Colon (tissue), 2 donors: ENCODE measurements at regions not wholly inside any gene's neighbourhood (a gene's known extent, or its start where the extent isn't known, plus 50 kb on each side); places are given as distances from the start of the nearest gene placed in this dataset.
"Not testable (repeated sequence)": the region's sequence is repeated elsewhere in the genome, so short reads cannot be mapped to it uniquely, and the experiment has no call there.

Experiments
- FAIRE-seq: peaks from 2 replicates; lab custom pipeline; 2012; peaks lifted over from hg19 to GRCh38; lab: Jason Lieb, UNC
- donor health status: control.
- donor health status: control.

DNA sequence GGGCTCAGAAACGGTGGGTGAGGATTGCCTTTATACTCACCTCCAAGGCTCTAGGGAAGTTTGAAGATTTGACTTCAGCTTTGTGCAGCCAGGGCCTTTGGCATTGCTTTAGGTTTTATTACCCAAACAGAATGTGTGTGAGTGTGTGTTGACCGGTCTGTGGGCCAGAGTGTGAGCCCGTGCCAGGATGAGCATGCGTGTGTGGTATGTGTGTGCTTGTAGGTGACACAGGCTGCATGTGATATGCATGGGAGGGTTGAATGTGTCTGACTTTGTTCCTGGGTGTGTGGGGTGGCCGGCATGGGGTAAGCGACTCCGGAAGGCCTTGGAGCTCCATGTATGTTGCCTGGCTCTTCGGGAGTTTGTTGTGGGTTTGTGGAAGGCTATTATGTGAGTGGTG, 160.5 kb downstream of the FOXD2 start:
- no peak for FAIRE-seq

DNA sequence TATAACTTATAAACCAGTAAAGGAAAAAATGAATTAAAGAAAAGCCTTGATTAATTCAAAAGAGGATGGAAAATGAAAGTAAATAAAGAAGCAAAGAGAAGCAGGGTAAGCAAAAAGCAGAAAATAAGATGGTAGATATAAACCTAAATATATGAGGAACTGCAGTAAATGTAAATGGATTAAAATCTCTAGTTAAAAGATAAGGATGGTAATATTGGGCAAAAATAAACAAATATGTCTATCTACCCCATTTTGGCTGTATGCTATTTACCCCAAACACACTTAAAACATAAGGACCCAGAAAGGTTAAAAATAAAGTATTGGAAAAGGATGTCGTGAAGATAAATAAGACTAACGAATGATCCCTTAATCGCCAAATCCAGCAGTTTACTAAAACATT, 161.9 kb downstream of the FOXD2 start:
- FAIRE-seq: no peak

DNA sequence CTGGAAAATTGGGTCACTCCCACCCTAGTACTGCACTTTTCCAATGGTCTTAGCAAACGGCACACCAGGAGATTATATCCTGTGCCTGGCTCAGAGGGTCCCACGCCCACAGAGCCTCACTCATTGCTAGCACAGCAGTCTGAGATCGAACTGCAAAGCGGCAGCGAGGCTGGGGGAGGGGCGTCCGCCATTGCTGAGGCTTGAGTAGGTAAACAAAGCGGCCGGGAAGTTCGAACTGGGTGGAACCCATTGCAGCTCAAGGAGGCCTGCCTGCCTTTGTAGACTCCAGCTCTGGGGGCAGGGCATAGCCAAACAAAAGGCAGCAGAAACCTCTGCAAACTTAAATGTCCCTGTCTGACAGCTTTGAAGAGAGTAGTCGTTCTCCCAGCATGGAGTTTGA, 164.6 kb downstream of the FOXD2 start:
- FAIRE-seq: not testable (repeated sequence)

DNA sequence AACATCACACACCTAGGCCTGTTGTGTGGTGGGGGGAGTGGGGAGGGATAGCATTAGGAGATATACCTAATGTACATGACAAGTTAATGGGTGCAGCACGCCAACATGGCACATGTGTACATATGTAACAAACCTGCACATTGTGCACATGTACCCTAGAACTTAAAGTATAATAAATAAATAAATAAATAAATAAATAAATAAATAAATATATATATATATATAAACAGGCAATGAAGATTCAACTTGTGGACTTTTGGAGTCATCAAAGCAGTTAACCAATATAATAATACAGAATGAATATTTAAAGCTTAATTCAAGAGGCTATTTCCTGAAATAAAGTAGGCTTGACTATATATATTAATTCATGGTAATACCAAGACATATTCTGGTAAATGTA, 167.0 kb downstream of the FOXD2 start:
- FAIRE-seq: not testable (repeated sequence)

DNA sequence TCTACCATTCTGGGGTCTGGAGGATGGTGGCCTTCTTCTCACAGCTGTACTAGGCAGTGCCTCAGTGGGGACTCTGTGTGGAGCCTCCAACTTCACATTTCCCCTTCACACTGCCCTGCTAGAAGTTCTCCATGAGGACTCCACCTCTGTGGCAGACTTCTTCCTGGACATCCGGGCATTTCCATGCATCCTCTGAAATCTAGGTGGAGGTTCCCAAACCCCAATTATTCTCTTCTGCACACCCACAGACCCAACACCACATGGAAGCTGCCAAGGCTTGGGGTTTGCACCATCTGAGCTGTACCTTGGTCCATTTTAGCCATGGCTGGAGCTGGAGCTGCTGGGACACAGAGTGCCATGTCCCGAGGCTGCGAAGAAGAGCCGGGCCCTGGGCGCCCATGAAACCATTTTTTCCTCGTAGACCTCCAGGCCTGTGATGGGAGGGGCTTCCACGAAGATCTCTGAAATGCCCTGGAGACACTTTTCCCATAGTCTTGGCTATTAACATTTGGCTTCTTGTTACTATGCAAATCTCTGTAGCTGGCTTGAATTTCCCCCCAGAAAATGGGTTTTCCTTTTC, 170.5 kb downstream of the FOXD2 start:
- FAIRE-seq: no peak

DNA sequence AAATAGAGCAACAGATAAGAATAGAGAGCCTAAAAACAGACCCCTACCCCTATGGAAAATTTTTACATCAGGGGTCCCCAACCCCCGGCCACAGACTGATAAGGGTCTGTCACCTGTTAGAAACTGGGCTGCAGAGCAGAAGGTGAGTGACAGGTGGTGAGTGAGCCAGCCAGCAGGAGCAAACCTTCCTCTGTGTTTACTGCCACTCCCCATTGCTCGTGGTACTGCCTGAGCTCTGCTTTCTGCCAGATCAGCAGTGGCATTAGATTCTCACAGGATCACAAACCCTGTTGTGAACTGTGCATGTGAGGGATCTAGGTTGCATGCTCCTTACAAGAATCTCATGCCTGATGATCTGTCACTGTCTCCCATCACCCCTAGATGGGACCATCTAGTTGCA, 174.1 kb downstream of the FOXD2 start:
- FAIRE-seq: no peak

DNA sequence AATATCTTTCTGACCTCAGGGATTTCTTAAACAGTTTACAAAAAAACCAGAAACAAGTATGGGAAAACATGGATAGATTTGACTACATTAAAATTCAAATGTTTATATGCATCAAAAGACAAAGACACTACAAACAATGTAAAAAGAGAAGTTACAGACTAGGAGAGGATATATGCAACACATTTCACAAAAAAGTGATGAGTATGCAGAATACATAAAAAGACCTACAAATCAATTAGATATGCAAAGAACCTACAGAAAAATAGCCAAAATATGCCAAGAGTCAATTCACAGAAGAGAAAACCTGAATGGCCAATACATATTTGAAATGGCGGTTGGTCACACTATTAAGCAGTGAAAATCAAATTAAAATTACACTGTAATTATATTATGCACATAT, 175.0 kb downstream of the FOXD2 start:
- no peak for FAIRE-seq

DNA sequence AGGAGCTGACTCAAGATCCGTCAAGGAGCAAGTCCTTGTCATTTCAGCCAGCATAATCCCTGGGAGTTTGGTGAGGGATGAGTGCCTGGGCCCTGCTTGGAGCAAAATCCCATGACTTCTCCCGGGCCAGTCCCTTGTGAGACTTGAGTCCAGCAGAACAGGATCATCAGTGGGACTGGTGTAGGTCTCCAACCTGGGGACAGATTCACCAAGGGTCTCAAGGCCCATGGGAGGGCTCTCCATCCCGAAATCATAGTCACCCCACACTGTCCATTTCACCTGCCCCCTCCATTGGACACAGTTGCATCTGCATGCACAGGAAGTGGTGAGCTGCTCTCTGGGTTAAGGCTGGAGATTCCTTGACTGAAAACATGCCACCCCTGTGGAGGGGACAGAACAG, 178.2 kb downstream of the FOXD2 start:
- FAIRE-seq: no peak

DNA sequence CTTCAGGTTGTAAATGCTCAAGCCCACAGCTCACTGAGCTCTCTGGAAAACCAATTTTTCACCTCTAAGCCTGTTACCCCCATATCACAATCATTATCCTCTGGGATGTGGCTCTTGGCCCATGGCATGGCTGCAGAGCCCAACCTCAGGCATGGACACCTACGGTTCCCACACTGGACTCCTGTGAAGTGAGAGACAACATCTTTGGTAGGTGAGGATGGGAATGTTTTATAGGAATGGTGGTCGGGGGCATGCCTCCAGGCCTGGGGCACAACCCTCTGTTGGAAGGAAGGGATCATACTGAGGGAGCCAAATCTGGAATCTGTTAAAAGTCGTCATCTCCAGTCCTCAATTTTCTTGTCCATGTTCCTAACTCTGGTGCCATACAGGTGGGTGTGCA, 179.1 kb downstream of the FOXD2 start:
- FAIRE-seq: no peak

DNA sequence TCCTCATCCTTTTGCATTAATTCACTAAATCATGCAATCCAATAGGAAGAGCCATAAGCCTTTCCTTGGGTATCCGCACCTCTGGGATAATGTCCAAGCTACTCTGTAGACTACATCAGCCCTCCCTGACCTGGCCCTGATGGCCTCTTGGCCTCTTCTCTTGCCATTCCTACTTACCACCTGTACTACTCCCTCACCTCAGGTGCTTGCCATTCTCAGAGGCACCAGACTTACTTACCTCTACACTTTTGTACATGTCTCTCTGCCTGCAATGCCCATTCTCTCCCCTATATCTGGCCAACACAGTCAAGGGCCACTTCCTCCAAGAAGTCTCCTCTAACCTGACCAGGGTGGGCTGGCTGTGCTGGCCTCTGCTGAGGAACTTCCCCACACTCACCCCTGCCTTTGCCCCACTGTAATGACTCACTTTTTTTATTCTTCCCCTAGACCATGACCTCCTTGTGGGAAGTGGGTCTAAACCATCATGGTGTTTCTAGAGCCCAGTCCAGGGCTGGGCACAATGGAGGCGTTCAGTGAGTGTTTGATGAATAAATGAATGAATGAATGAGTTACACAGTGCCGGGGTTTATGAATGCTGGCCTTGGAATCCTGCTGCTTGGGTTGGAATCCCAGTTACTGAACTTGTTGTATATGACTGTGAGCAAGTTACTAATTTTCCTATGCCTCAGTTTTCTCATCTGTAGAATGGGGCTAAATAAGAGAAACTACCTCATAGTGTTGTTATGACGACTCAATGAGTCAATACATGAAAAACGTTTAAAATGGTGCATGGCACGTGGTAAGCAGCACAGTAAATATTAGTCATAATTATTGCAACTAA, 179.8 kb downstream of the FOXD2 start:
- no peak for FAIRE-seq

DNA sequence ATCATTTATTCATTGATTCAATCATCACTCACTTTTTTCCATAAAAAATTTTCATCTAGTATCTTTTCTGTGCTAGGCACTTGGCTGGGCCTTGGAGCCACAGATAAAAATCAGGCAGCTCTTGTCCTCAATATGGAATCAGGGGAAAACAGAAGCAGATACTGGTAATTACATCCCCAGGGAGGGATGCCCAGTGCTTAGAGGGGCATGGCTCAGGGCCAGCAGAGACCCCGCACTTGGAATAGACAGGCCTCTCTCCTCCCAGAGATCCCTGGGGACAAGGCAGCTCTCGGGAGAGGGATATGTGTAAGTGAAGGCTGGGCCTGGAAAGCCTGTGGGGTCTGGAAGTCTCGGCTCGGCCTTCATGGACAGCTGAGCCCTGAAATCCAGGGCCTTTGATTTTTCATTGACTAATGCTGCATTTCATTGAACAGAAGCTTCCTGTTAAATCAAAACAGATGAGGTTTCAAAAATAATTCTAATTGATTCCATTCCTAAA, 180.4 kb downstream of the FOXD2 start:
- FAIRE-seq: no peak

DNA sequence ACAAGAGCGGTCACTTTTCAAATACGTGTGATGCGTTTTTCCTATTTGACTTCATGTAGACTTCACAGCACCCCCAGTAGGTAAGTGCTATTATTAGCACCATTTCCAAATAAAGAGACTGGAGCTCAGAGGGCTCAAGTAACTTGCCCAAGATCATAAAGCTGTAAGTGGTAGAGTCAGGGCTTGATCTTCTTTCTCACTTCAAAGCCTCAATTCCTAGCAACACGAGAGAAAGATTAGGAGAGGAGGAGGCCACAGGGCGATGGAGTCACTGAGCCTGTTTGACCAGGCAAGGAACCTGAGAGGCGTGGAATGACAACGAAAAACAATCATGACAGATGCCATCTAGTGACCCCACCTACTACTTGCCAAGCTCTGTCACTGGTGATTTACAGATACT, 181.0 kb downstream of the FOXD2 start:
- FAIRE-seq: no peak

DNA sequence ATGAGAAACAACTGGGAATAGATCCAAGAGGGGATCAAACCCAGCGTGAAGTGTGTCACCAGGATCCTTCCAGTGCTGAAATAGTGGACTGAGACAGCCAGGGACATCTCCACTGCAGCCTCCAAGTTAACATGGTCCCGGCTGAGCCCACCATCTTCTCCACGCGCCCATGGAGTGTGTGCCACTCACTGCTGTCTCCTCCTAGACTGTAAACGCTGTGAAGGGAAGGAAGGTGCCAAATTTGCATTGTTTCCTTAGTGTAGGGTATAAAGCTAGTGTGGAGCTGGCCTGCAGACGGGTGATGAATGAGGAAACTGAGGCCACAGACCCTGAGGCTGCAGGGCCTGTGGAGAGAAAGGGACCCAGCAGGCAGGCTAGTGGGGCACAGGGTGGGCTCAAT, 183.6 kb downstream of the FOXD2 start:
- FAIRE-seq: no peak

DNA sequence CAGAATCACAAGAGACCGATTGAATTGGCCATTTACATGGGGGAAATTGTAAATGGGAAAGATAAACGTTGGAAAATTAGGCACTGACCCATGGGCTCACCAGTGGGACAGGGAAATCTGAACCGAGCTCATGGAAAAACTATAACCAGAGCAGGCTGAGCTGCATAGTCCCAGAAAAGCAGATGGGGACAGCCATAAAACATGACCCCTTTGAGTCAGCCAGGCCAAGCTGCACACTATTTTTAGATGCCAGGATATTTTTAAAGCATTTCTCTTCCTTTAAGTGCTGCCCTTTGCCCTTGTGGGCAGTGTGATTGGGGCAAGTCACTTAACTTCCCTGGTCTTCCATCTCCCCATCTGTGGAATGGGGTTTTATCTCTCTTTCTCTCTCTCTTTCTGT, 184.1 kb downstream of the FOXD2 start:
- no peak for FAIRE-seq

DNA sequence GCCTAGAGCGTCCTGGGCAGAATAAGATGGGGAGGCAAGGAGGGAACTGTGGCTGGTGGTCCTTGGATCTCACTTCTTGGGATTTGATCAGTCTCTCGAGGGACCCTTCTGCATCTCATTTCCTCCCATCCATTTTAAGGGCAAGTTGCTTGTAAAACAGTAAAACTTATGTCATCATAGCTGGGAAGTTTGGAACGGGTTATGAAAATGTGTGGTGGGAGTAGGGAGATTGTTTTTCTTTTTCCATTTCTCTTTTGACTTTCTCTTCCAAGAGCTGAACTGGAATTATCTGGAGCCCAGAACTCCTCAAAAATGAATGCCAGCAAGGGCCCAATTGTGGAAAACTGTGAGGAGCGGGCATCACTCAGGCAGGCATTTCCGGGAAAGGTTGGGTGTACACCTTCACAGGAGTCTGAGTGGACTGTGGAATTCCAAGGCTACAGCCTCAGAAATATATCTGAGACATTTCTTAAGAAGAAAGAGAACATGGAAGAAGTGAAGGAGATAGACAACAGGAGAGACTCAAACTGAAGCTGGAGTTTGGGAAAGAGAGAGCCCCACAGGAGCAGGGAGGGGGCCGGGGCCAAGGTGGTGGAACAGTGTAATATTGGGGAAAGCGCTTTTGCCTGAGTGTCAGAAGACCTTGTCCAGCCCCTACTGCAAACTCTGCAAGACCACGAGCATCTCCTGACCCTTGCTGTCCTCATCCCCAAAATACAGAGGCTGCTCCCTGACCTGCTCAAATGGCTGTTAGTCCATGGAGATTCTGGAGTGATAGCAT, 185.1 kb downstream of the FOXD2 start:
- FAIRE-seq: no peak

DNA sequence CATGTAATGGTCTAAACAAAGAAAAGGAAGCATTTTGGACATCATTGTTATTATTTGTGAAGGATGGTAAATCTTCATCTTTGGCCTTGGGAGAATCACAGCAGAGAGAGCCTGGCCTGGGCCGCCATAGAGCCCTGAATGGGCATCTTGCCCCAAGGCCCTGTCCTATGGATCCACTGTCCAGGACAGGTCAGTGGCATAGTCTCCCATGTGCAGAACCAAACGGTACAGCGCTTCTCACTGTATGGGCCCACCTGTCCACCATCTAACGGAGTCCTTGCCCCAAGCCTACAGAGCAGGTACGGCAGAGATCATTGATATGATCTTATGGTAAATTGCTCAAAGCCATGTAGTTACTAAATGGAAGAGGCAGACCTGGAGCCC, 185.7 kb downstream of the FOXD2 start:
- FAIRE-seq: no peak

DNA sequence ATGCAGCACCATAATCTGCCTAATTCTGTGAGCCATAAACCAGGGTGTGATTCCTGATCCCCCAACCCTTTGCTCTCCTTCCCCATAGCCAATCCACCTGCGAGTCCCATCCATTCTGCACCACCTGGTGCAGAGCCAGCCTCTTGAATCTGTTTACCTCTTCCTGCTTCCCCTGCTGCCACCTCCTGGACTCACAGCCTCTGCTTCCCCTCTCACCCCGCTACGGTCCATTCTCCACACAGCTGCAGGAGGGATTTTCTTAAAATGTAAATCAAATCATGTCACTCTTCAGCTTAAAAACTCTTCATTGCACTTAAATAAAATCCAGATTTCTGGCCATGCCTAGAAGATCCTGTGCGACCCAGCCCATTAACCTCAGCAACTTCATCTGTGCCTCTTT, 186.7 kb downstream of the FOXD2 start:
- FAIRE-seq: no peak

DNA sequence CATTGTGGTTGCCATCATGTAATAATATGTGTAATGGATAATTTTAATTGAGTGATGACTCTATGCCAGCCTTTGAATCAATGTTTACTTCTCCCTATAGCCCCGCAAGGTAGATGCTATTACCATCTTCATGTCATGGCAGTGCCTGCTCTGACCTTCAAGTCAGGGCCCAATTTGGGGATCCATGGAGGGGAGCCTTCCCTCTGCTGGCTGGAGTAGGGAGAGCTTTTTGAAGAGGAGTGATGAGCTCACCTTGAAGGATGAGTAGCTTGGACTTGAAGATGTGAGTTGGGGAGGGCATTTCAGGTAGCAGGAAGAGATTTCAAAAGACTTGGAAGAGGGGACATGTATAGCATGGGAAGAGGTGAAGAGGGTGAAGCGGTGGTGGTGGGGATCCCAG, 189.2 kb downstream of the FOXD2 start:
- no peak for FAIRE-seq

DNA sequence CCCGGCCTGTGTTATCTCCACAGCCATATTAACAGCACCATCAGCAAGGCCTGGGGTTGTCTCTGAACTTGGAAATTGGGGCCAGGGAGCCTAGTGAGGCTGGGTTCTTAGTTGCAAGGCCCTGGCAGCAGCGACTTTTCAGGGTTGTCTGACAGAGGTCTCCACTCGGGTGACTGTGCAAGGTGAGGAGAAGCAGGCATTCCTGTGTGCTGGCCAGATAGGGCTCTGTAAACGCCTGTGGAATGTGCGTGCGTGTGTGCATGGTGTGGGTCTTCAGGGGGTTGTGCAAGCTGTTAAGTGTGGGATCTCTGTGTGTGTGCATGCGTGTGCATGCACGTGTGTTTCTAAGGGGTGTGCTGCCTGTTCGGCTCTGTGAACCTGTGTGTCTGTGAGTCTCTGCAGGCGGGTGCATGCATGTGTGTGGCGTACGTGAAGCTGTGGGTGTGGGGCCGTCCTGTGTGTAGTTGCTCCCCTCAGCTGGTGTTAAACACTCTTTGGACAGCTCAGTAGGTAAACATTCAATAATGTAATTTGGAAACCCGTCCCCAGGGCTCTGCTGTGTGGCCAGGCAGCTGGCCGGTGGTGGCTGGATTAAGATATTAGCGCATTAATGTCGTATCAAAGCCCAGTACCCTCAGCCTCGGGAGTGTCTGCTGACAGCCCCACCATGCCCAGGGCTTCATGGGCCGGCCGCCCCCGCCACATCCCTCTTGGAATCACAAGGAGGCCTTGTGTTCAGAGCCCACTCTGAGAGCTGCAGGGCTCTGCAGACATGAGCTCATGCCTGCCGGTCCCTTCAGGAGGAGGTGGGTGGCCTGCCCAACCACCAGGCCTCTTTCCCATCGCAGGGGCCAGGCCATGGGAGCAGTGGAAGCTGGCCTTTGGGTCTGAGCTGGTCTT, 189.9 kb downstream of the FOXD2 start:
- FAIRE-seq: no peak

DNA sequence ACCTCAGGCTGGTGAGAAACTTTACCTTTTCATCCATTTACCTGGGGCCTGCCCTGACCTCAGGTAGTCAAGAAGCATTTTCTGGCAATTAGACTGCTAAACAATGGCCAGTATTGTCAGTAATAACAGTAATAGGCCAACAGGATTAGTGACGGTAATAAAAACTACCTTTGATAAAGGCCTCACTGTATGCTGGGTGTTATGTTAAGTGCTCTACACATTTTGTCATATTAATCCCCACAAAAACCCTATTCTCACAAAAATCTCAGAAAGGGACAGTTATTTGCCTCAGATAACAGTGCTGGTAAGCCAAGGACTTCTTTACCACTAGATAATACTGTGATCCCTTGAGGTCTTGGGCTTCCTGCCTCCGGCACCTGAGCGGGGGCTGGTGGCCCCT, 191.4 kb downstream of the FOXD2 start:
- no peak for FAIRE-seq

DNA sequence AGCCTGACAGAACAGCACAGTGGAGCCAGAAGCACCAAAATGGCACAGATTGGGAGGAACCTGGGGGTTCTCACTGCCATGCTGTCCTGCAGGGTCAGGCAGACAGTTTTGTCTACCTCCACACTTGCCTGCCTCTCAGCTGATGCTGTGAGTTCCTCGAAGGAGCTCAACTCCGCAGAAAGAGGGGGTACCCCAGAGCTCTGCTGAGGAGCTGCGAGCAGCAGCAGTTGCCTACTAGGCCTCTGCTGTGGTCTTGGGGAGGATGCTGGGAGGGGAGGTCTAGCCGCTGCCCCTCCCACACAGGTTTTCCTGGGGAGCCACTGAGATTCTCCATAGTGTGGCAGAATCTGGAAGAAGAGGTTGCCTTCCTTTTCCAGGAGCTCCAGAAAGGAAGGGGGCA, 192.5 kb downstream of the FOXD2 start:
- FAIRE-seq: no peak

DNA sequence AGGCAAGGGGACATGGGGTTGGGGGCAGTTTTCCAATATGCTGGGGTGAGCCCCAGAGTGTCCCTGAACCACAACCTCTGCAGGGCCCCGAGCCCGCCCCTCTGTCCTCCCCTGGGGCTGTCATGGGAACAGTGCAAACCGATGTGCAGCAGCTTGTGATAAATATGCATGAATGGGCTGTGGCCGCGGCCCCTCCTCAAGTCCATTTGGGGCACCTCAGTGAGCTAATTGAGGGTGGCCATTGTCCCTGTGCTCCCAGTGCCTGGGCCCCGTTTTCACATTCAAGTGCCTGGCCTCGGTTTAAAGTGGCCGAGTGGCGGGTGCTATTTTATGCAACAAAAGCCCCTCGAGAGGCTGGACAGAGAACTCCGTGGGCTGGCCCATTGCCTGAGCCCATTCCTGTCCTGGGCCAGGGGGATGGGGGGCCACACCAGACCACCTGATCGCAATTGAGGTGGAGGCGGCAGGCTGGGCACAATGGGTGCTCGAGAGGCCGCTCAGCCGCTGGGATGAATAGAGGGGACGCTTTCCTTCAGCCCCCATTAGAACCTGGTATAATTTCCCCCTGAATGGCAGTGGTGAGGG, 193.7 kb downstream of the FOXD2 start:
- FAIRE-seq: no peak
